ENCODE measurements at regions not wholly inside any gene's neighbourhood (a gene's known extent, or its start where the extent isn't known, plus 50 kb on each side); places are given as distances from the start of the nearest gene placed in this dataset.

DNA sequence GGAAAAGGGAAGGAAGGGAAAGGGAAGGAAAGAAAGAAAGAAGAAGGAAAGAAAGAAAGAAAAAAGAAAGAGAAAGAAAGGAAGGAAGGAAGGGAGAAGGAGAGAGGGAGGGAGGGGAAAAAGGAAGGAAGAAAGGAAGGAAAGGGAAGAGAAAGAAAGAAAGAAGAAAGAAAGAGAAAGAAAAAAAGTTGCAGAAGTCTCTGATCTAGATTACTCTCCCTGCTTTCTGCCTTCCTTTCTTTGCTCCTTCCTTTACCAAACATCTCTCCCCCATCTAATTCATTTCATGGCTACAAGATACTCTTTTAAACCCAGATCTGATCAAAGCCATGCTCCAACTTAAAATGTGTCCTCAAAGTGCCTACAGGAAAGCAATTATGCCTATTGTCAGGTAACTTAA, 148.6 kb downstream of the KIT start:
- no peak for TF ChIP-seq YY1 (IDR thresholded peaks at IDR 0.05; ENCODE audit: insufficient read depth, insufficient read length)
- TF ChIP-seq SUZ12 (IDR thresholded peaks at IDR 0.05; ENCODE audit: extremely low read depth, insufficient read depth, insufficient read length): no peak
